B cell (primary cell): ENCODE measurements at regions not wholly inside any gene's neighbourhood (a gene's known extent, or its start where the extent isn't known, plus 50 kb on each side); places are given as distances from the start of the nearest gene placed in this dataset.

Source experiments
- ATAC-seq: fragments of 200-7000 bp; cut with Tn5 transposase; one replicate; pipeline ENCODE4 v1.10.0; 2021; ENCODE audit warnings: low read depth, mild to moderate bottlenecking, moderate number of reproducible peaks, moderate library complexity
- CTCF ChIA-PET: fragments of 350-600 bp; sonication (Branson Sonifier 250); formaldehyde crosslinking; loops from one replicate; lab custom pipeline; 2021; ENCODE audit warnings: antibody characterized with exemption, inconsistent platforms; lab: Charles Lee
- POLR2A ChIA-PET: fragments of 350-600 bp; sonication (Branson Sonifier 250); formaldehyde crosslinking; loops from one replicate; lab custom pipeline; 2021; ENCODE audit warnings: antibody characterized with exemption; lab: Charles Lee
- DNase-seq: peaks from one replicate; pipeline ENCODE4 v3.0.0; 2013
- H2AFZ ChIP-seq: 2 replicates; pipeline ENCODE4 v1.6.1; 2012; ENCODE audit warnings: mild to moderate bottlenecking, low read depth, low read length; ENCODE audit not compliant: insufficient read depth, poor library complexity, severe bottlenecking
- H3K27ac ChIP-seq, 2 donors: 1 replicate in 1 of 2; 2 replicates in 1 of 2; pipeline ENCODE4 v1.5.1; 2012 to 2013; ENCODE audit warnings: low read length in 2 of 2, mild to moderate bottlenecking in 2 of 2, moderate library complexity in 1 of 2
- H3K27me3 ChIP-seq, 4 experiments: fragments of 200-600 bp in 1 of 4; sonication (generic) in 1 of 4; replicated peaks in 1 of 4; 1 replicate in 2 of 4; 2 replicates in 2 of 4; pipeline versions ENCODE4 v1.6.1 to v1.7.0; 2013 to 2016; ENCODE audit warnings: low read length in 3 of 4, mild to moderate bottlenecking in 2 of 4, mixed read lengths in 1 of 4, moderate library complexity in 1 of 4; ENCODE audit not compliant: insufficient read depth in 4 of 4, control insufficient read depth in 3 of 4; ENCODE audit errors: control extremely low read depth in 1 of 4
- H3K36me3 ChIP-seq, 2 experiments: replicated peaks in 1 of 2; 1 replicate in 1 of 2; 2 replicates in 1 of 2; pipeline versions ENCODE4 v1.6.1 to v1.7.1; 2013; ENCODE audit warnings: low read length in 1 of 2; ENCODE audit not compliant: insufficient read depth in 2 of 2, control insufficient read depth in 1 of 2; ENCODE audit errors: control extremely low read depth in 1 of 2, extremely low read depth in 1 of 2
- H3K4me1 ChIP-seq, 2 donors: fragments of 200-600 bp in 1 of 2; sonication (generic) in 1 of 2; 1 replicate in 1 of 2; 2 replicates in 1 of 2; pipeline versions ENCODE4 v1.5.1 to v1.6.1; 2013 to 2017; ENCODE audit warnings: low read length in 2 of 2; ENCODE audit not compliant: control insufficient read depth in 2 of 2, insufficient read depth in 2 of 2
- H3K4me2 ChIP-seq: replicated peaks from 2 replicates; pipeline ENCODE3; 2012; ENCODE audit warnings: mild to moderate bottlenecking, low read depth, low read length; ENCODE audit not compliant: poor library complexity, severe bottlenecking
- H3K4me3 ChIP-seq, 5 experiments: fragments of 200-600 bp in 1 of 5; sonication (generic) in 1 of 5; 1 replicate in 3 of 5; 2 replicates in 2 of 5; pipeline versions ENCODE4 v1.5.1 to v1.7.0; 2011 to 2016; ENCODE audit warnings: low read length in 4 of 5, mild to moderate bottlenecking in 4 of 5, low read depth in 2 of 5, control low read depth in 1 of 5, moderate library complexity in 1 of 5; ENCODE audit not compliant: insufficient read depth in 1 of 5; ENCODE audit errors: control extremely low read depth in 1 of 5, extremely low read depth in 1 of 5
- H3K79me2 ChIP-seq: fragments of 200-600 bp; sonication (generic); one replicate; pipeline ENCODE4 v1.6.0; 2016; ENCODE audit warnings: low read length; ENCODE audit not compliant: control insufficient read depth, insufficient read depth
- H3K9ac ChIP-seq: fragments of 200-600 bp; sonication (generic); 2 replicates; pipeline ENCODE4 v1.6.1; 2017; ENCODE audit warnings: mild to moderate bottlenecking, low read length, moderate library complexity
- H3K9me3 ChIP-seq, 3 donors: one replicate each; pipeline versions ENCODE4 v1.6.1 to v1.7.1; 2013; ENCODE audit warnings: low read length in 2 of 3; ENCODE audit not compliant: control insufficient read depth in 2 of 3, insufficient read depth in 1 of 3; ENCODE audit errors: control extremely low read depth in 1 of 3
- H4K20me1 ChIP-seq: 2 replicates; pipeline ENCODE4 v1.6.0; 2012; ENCODE audit warnings: mild to moderate bottlenecking, low read length; ENCODE audit not compliant: insufficient read depth, control insufficient read depth, poor library complexity, severe bottlenecking
- H3K27ac Mint-ChIP-seq: one replicate; pipeline ENCODE4 v1.8.0; 2021; ENCODE audit warnings: mixed read lengths
- H3K27me3 Mint-ChIP-seq: one replicate; pipeline ENCODE4 v1.8.0; 2021; ENCODE audit warnings: mixed read lengths
- H3K4me1 Mint-ChIP-seq: one replicate; pipeline ENCODE4 v1.8.0; 2021; ENCODE audit warnings: mixed read lengths
- H3K4me3 Mint-ChIP-seq: one replicate; pipeline ENCODE4 v1.8.0; 2021; ENCODE audit warnings: mixed read lengths
- H3K9me3 Mint-ChIP-seq: one replicate; pipeline ENCODE4 v1.8.0; 2022; ENCODE audit warnings: mixed read lengths; ENCODE audit not compliant: insufficient read depth
- CTCF ChIP-seq: fragments of 200-600 bp; IDR thresholded peaks from one replicate; pipeline ENCODE4 v1.8.0; 2022; ENCODE audit warnings: antibody characterized with exemption, mild to moderate bottlenecking
- EZH2 ChIP-seq: IDR thresholded peaks from 2 replicates; pipeline ENCODE4 v1.6.1; 2012; ENCODE audit warnings: borderline replicate concordance, low read depth, mild to moderate bottlenecking, moderate library complexity, low read length; ENCODE audit not compliant: insufficient read depth, poor library complexity, severe bottlenecking
- WGBS: methylation state at CpG from one replicate; pipeline ENCODE4 v1.1.5; 2013; ENCODE audit warnings: missing lambda C conversion rate; ENCODE audit not compliant: insufficient coverage; 5-methylcytosine and 5-hydroxymethylcytosine counted together
- intact Hi-C: fragments of 100-400 bp; cut with micrococcal nuclease; formaldehyde crosslinking; loops from one replicate; pipeline ENCODE4 v1.10.0; 2022

- DNase-seq (no peak), ATAC-seq (no peak)
- ChIA-PET CTCF (no interaction called here), POLR2A (no interaction called here)
- TF ChIP-seq EZH2, result no peak
- no peak for TF ChIP-seq CTCF
- Histone ChIP-seq H3K79me2 (no peaks in the 10 kb centered on the region), H3K27me3 (no peaks in the 10 kb centered on the region), H2AFZ (no peak overlapping the region), H3K9me3 (peaks cover 0 to 5% (median 5%) of the 10 kb centered on the region in 3 donors), H3K9ac (no peak overlapping the region), H3K4me1 (peaks cover 0 to 4% of the 10 kb centered on the region in 2 donors), H3K4me3 (no peak overlapping the region), H3K4me2 (no peak overlapping the region), H3K36me3 (no peaks in the 10 kb centered on the region), H4K20me1 (no peaks in the 10 kb centered on the region), H3K27ac (no peak overlapping the region)
- peaks cover 4% of the 10 kb centered on the region for H3K27me3 Mint-ChIP-seq
- no peaks in the 10 kb centered on the region for H3K4me1 Mint-ChIP-seq
- H3K27ac Mint-ChIP-seq, result no peak overlapping the region
- H3K9me3 Mint-ChIP-seq, result peaks cover 5% of the 10 kb centered on the region
- no peak overlapping the region for H3K4me3 Mint-ChIP-seq
- 88% methylated on average over 8 of the region's 10 CpGs for WGBS
- intact Hi-C loops, result no loop called here
These were observed 128.3 kb upstream of the ARHGEF3 start for GRCh38 chr3:56929809-56930615.

GRCh38 chr3:56928379-56929068, 126.8 kb upstream of the ARHGEF3 start:
- Histone ChIP-seq H3K36me3 (no peaks in the 10 kb centered on the region), H3K9ac (no peak overlapping the region), H4K20me1 (no peaks in the 10 kb centered on the region), H3K79me2 (no peaks in the 10 kb centered on the region), H3K4me3 (no peak overlapping the region), H3K27me3 (no peaks in the 10 kb centered on the region), H3K4me1 (peaks cover 11 to 15% of the 10 kb centered on the region in 2 donors), H3K27ac (no peak overlapping the region), H2AFZ (no peak overlapping the region), H3K9me3 (peaks cover 0 to 3% (median 0%) of the 10 kb centered on the region in 3 donors), H3K4me2 (no peak overlapping the region)
- intact Hi-C loops, result no loop called here
- DNase-seq, result no peak
- Mint-ChIP-seq H3K27ac (no peak overlapping the region), H3K4me1 (peaks cover 15% of the 10 kb centered on the region), H3K4me3 (no peak overlapping the region), H3K27me3 (no peaks in the 10 kb centered on the region), H3K9me3 (no peaks in the 10 kb centered on the region)
- ATAC-seq, result no peak
- CTCF ChIA-PET, result interaction anchor here (0.5 to 0.9 kb wide), 2 partner anchors 61 to 63 kb away, joined by 3 read pairs; no protein-coding TSS in a partner anchor
- WGBS, result 48% methylated on average over 3 of the region's 3 CpGs
- POLR2A ChIA-PET, result no interaction called here
- TF ChIP-seq EZH2 (no peak), CTCF (no peak)
